NT2/D1 (cell line): ENCODE measurements at regions not wholly inside any gene's neighbourhood (a gene's known extent, or its start where the extent isn't known, plus 50 kb on each side); places are given as distances from the start of the nearest gene placed in this dataset.

Experiments
- SUZ12 ChIP-seq: IDR thresholded peaks from 2 replicates; pipeline ENCODE4 v1.6.1; 2011; ENCODE audit not compliant: insufficient read length, insufficient read depth; ENCODE audit errors: extremely low read depth
- ZNF274 ChIP-seq: IDR thresholded peaks from 2 replicates; pipeline ENCODE4 v1.6.1; 2011; ENCODE audit warnings: mild to moderate bottlenecking, low read depth, low read length

GRCh38 chr7:46315891-46316290 lies 394.8 kb upstream of the IGFBP3 start:
- TF ChIP-seq SUZ12: no peak
- no peak for TF ChIP-seq ZNF274
